HepG2 (cell line): ENCODE measurements at regions not wholly inside any gene's neighbourhood (a gene's known extent, or its start where the extent isn't known, plus 50 kb on each side); places are given as distances from the start of the nearest gene placed in this dataset.

Source experiments
- ARID2 ChIP-seq: sonication (generic); formaldehyde crosslinking; IDR thresholded peaks from 2 replicates; pipeline ENCODE4 v1.8.1; 2022; ENCODE audit warnings: mild to moderate bottlenecking, missing genetic modification reagents, borderline replicate concordance
- ATF4 ChIP-seq, 2 experiments: fragments of 450-650 bp in 1 of 2; sonication (generic) in 1 of 2; formaldehyde crosslinking; IDR thresholded peaks; 2 replicates each; pipeline versions ENCODE4 v1.5.0 to v1.8.0; 2020 to 2022; ENCODE audit warnings: mild to moderate bottlenecking in 1 of 2, missing genetic modification reagents in 1 of 2
- CEBPB ChIP-seq: IDR thresholded peaks from 2 replicates; pipeline ENCODE4 v1.6.1; 2011; ENCODE audit warnings: low read depth, low read length, improper control_type of control experiment, borderline replicate concordance
- EP300 ChIP-seq, 3 experiments: sonication (generic) in 1 of 3; formaldehyde crosslinking in 1 of 3; IDR thresholded peaks; 2 replicates each; pipeline versions ENCODE4 v1.5.1 to v1.6.1; 2011 to 2020; ENCODE audit warnings: low read depth in 2 of 3, low read length in 2 of 3, borderline replicate concordance in 1 of 3, improper control_type of control experiment in 1 of 3, mild to moderate bottlenecking in 1 of 3, missing genetic modification reagents in 1 of 3, moderate library complexity in 1 of 3
- FOXJ3 ChIP-seq: sonication (generic); formaldehyde crosslinking; IDR thresholded peaks from 2 replicates; pipeline ENCODE4 v1.4.0; 2020; ENCODE audit warnings: missing genetic modification reagents, mild to moderate bottlenecking, borderline replicate concordance
- FOXP1 ChIP-seq, 2 experiments: fragments of 450-650 bp in 1 of 2; IDR thresholded peaks; 2 replicates each; pipeline ENCODE4 v1.6.1; 2017 to 2018; ENCODE audit warnings: antibody characterized with exemption in 1 of 2
- FOXP4 ChIP-seq: sonication (generic); formaldehyde crosslinking; IDR thresholded peaks from 2 replicates; pipeline ENCODE4 v1.4.0; 2020; ENCODE audit warnings: missing genetic modification reagents
- GABPA ChIP-seq, 2 experiments: IDR thresholded peaks; 2 replicates each; pipeline ENCODE4 v1.6.1; 2011 to 2016; ENCODE audit warnings: low read depth in 2 of 2, low read length in 1 of 2, missing biosample characterization in 1 of 2, missing genetic modification characterization in 1 of 2
- KDM3A ChIP-seq: IDR thresholded peaks from 2 replicates; pipeline ENCODE4 v1.6.1; 2018; ENCODE audit warnings: low read depth, missing compliant biosample characterization
- MAX ChIP-seq: IDR thresholded peaks from 2 replicates; pipeline ENCODE4 v1.6.1; 2012; ENCODE audit warnings: inconsistent platforms
- NR2C2 ChIP-seq: sonication (generic); formaldehyde crosslinking; IDR thresholded peaks from 2 replicates; pipeline ENCODE4 v1.4.0; 2020; ENCODE audit warnings: missing genetic modification reagents, mild to moderate bottlenecking, moderate library complexity, borderline replicate concordance
- NR2F6 ChIP-seq, 2 experiments: IDR thresholded peaks; 2 replicates each; pipeline ENCODE4 v1.6.1; 2016; ENCODE audit warnings: antibody characterized with exemption in 1 of 2, mild to moderate bottlenecking in 1 of 2
- SALL1 ChIP-seq: sonication (generic); formaldehyde crosslinking; IDR thresholded peaks from 2 replicates; pipeline ENCODE4 v1.8.0; 2022; ENCODE audit warnings: mild to moderate bottlenecking, missing genetic modification reagents
- SMYD3 ChIP-seq: sonication (generic); formaldehyde crosslinking; IDR thresholded peaks from 2 replicates; pipeline ENCODE4 v1.8.1; 2023; ENCODE audit warnings: mild to moderate bottlenecking, missing genetic modification reagents
- SOX13 ChIP-seq, 3 experiments: fragments of 450-650 bp in 1 of 3; sonication (generic) in 1 of 3; formaldehyde crosslinking in 1 of 3; IDR thresholded peaks in 2 of 3; conservative IDR thresholded peaks in 1 of 3; 2 replicates each; pipeline versions ENCODE4 v1.5.0 to v1.6.1; 2016 to 2020; ENCODE audit warnings: antibody characterized with exemption in 1 of 3, mild to moderate bottlenecking in 1 of 3, missing compliant biosample characterization in 1 of 3, missing genetic modification reagents in 1 of 3, moderate library complexity in 1 of 3
- TCF7 ChIP-seq: sonication (generic); IDR thresholded peaks from 2 replicates; pipeline ENCODE4 v1.6.1; 2016; ENCODE audit warnings: antibody characterized with exemption, low read depth
- TEF ChIP-seq: sonication (generic); formaldehyde crosslinking; IDR thresholded peaks from 2 replicates; pipeline ENCODE4 v1.5.0; 2020; ENCODE audit warnings: missing genetic modification reagents
- TOPORS ChIP-seq: sonication (generic); formaldehyde crosslinking; IDR thresholded peaks from 2 replicates; pipeline ENCODE4 v1.8.0; 2023; ENCODE audit warnings: mild to moderate bottlenecking, missing genetic modification reagents
- YEATS4 ChIP-seq: sonication (generic); formaldehyde crosslinking; IDR thresholded peaks from 2 replicates; pipeline ENCODE4 v1.4.0; 2020; ENCODE audit warnings: missing genetic modification reagents, borderline replicate concordance
- ZNF430 ChIP-seq: sonication (generic); formaldehyde crosslinking; IDR thresholded peaks from 2 replicates; pipeline ENCODE4 v1.9.0; 2021; ENCODE audit warnings: mild to moderate bottlenecking, missing genetic modification reagents
- ZNF589 ChIP-seq: sonication (generic); formaldehyde crosslinking; conservative IDR thresholded peaks from 2 replicates; pipeline ENCODE4 v1.8.0; 2022; ENCODE audit warnings: mild to moderate bottlenecking, moderate library complexity, missing genetic modification reagents
- ZNF629 ChIP-seq: sonication (generic); formaldehyde crosslinking; conservative IDR thresholded peaks from 2 replicates; pipeline ENCODE4 v1.5.0; 2020; ENCODE audit warnings: missing genetic modification reagents
- ZNF879 ChIP-seq: sonication (generic); formaldehyde crosslinking; IDR thresholded peaks from 2 replicates; pipeline ENCODE4 v1.8.1; 2023; ENCODE audit warnings: missing genetic modification reagents

GRCh38 chr14:30387871-30388270 is 171.1 kb upstream of the G2E3 start (continued):
- TF ChIP-seq ATF4 (CRISPR knock-in tag; IDR thresholded peaks at IDR 0.05), result peak in 1 of 2 experiments; percentile 46; a peak in 1 of 4 replicates
- peak; percentile 73 for TF ChIP-seq FOXJ3 (CRISPR knock-in tag)
- no peak for TF ChIP-seq SMYD3
- TF ChIP-seq SALL1 (CRISPR knock-in tag), result peak; percentile 68; the same call in 1 of the 2 replicates
- no peak for TF ChIP-seq GABPA (IDR thresholded peaks at IDR 0.05; ENCODE audit: low read depth, low read length)
- peak; percentile 52; the same call in 1 of the 2 replicates for TF ChIP-seq GABPA (CRISPR knock-in tag; IDR thresholded peaks at IDR 0.05; ENCODE audit: low read depth)
- TF ChIP-seq FOXP1 (IDR thresholded peaks at IDR 0.05), result no peak; the same call in 1 of the 2 replicates
- TF ChIP-seq FOXP1 (CRISPR knock-in tag; IDR thresholded peaks at IDR 0.05), result peak; percentile 59
- TF ChIP-seq ZNF629, result 0 out of 2 replicates have a peak, but pooled peaks have one; percentile 6
- peak; percentile 75; the same call in 1 of the 2 replicates for TF ChIP-seq CEBPB
- peak; percentile 56; the same call in 1 of the 2 replicates for TF ChIP-seq ZNF430 (CRISPR knock-in tag)
- 0 out of 2 replicates have a peak, but pooled peaks have one; percentile 9 for TF ChIP-seq SOX13 (IDR thresholded peaks at IDR 0.05)
- TF ChIP-seq SOX13 (CRISPR knock-in tag; conservative IDR thresholded peaks at IDR 0.05 in 1 of 2, IDR thresholded peaks at IDR 0.05 in 1 of 2), result peak in 1 of 2 experiments; percentile 54; a peak in 1 of 4 replicates
- TF ChIP-seq MAX, result peak; percentile 57; the same call in 1 of the 2 replicates
- no peak for TF ChIP-seq ARID2 (CRISPR knock-in tag)
- TF ChIP-seq TEF, result peak; percentile 96
- TF ChIP-seq NR2C2, result peak; percentile 86
- TF ChIP-seq EP300 (IDR thresholded peaks at IDR 0.05; ENCODE audit: low read depth in 2 of 2, low read length in 2 of 2), result peak in 1 of 2 experiments; percentile 74; a peak in 2 of 4 replicates
- no peak for TF ChIP-seq EP300 (CRISPR knock-in tag; IDR thresholded peaks at IDR 0.05; ENCODE audit: borderline replicate concordance)
- no peak for TF ChIP-seq ZNF879 (CRISPR knock-in tag)
- TF ChIP-seq KDM3A, result peak; percentile 32; the same call in 1 of the 2 replicates
- 0 out of 2 replicates have a peak, but pooled peaks have one; percentile 55 for TF ChIP-seq YEATS4 (CRISPR knock-in tag)
- TF ChIP-seq TCF7, result 0 out of 2 replicates have a peak, but pooled peaks have one; percentile 29
- TF ChIP-seq NR2F6 (IDR thresholded peaks at IDR 0.05), result peak; percentile 90
- peak; percentile 91 for TF ChIP-seq NR2F6 (CRISPR knock-in tag; IDR thresholded peaks at IDR 0.05)
- peak; percentile 58; the same call in 1 of the 2 replicates for TF ChIP-seq FOXP4 (CRISPR knock-in tag)
- TF ChIP-seq ZNF589 (CRISPR knock-in tag), result 0 out of 2 replicates have a peak, but pooled peaks have one; percentile 42
- TF ChIP-seq TOPORS (CRISPR knock-in tag), result no peak
